HG03575 (cell line): ENCODE measurements at regions not wholly inside any gene's neighbourhood (a gene's known extent, or its start where the extent isn't known, plus 50 kb on each side); places are given as distances from the start of the nearest gene placed in this dataset.

Experiments
- ATAC-seq: cut with Tn5 transposase; IDR thresholded peaks from one replicate; pipeline ENCODE4 v1.9.1; 2021; ENCODE audit not compliant: unreplicated experiment, insufficient number of reproducible peaks, low FRiP score; ENCODE audit errors: extremely low read depth

GRCh38 chr7:35315517-35315916 is 61.6 kb upstream of the TBX20 start:
- ATAC-seq: no peak

GRCh38 chr7:35314354-35314753 is 60.5 kb upstream of the TBX20 start:
- no peak for ATAC-seq

GRCh38 chr7:35313575-35313974 is 59.7 kb upstream of the TBX20 start:
- ATAC-seq: no peak
